Thoracic aorta (tissue), 2 donors: ENCODE measurements at regions not wholly inside any gene's neighbourhood (a gene's known extent, or its start where the extent isn't known, plus 50 kb on each side); places are given as distances from the start of the nearest gene placed in this dataset.

Experiments
- ATAC-seq: fragments of 150-250 bp; one replicate; pipeline ENCODE4 v1.8.0; 2017; ENCODE audit warnings: low read depth; ENCODE audit not compliant: insufficient number of reproducible peaks, low FRiP score
- DNase-seq: peaks from one replicate; pipeline ENCODE4 v3.0.0-alpha.2; 2020; ENCODE audit warnings: low spot score
- H3K27ac ChIP-seq, 2 donors: fragments of 200-600 bp; sonication (generic); 1 replicate in 1 of 2; 2 replicates in 1 of 2; pipeline ENCODE4 v1.5.1; 2016; ENCODE audit warnings: mild to moderate bottlenecking in 2 of 2, moderate library complexity in 2 of 2
- H3K27me3 ChIP-seq: fragments of 200-600 bp; sonication (generic); replicated peaks from 2 replicates; pipeline ENCODE4 v1.6.0; 2016; ENCODE audit warnings: mild to moderate bottlenecking; ENCODE audit not compliant: insufficient read depth
- H3K36me3 ChIP-seq: fragments of 200-600 bp; sonication (generic); one replicate; pipeline ENCODE4 v1.5.1; 2016
- H3K4me1 ChIP-seq, 2 donors: fragments of 200-600 bp; sonication (generic); 1 replicate in 1 of 2; 2 replicates in 1 of 2; pipeline versions ENCODE4 v1.5.1 to v1.6.0; 2016; ENCODE audit warnings: low read depth in 2 of 2, mild to moderate bottlenecking in 1 of 2; ENCODE audit not compliant: control insufficient read depth in 1 of 2
- H3K4me3 ChIP-seq: fragments of 200-600 bp; sonication (generic); 2 replicates; pipeline ENCODE4 v1.5.1; 2016; ENCODE audit warnings: mild to moderate bottlenecking
- H3K9me3 ChIP-seq: fragments of 200-600 bp; sonication (generic); 2 replicates; pipeline ENCODE4 v1.5.1; 2016
- TF ChIP-seq, protein P1 (sequence below): fragments of 200-600 bp; sonication (generic); IDR thresholded peaks from one replicate; pipeline ENCODE4 v1.5.1; 2019; ENCODE audit warnings: antibody characterized with exemption

DNA sequence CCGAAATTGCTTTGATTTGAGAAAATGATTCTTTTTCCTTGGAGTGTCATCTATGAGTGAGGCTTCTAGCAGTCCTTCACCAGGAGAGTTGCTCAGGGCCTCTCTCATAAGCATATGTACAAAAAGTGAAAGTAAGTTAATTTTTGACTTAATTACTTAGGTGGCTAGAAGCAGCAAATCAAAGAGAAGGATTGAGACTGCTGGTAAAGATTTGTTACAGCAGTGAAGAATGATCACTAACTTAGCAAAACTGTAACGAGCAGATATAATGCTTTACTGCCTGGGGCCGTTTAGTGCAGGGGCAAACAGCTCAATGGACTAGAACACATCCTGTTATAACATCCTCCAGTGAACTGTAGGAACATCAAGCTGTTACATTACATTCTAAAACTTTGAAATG is 167.8 kb upstream of the RIPOR2 start:
- TF ChIP-seq, protein P1, sequence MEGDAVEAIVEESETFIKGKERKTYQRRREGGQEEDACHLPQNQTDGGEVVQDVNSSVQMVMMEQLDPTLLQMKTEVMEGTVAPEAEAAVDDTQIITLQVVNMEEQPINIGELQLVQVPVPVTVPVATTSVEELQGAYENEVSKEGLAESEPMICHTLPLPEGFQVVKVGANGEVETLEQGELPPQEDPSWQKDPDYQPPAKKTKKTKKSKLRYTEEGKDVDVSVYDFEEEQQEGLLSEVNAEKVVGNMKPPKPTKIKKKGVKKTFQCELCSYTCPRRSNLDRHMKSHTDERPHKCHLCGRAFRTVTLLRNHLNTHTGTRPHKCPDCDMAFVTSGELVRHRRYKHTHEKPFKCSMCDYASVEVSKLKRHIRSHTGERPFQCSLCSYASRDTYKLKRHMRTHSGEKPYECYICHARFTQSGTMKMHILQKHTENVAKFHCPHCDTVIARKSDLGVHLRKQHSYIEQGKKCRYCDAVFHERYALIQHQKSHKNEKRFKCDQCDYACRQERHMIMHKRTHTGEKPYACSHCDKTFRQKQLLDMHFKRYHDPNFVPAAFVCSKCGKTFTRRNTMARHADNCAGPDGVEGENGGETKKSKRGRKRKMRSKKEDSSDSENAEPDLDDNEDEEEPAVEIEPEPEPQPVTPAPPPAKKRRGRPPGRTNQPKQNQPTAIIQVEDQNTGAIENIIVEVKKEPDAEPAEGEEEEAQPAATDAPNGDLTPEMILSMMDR = no peak
- H3K9me3 ChIP-seq = no peaks in the 10 kb centered on the region
- no peak for DNase-seq
- H3K4me1 ChIP-seq = no peaks in the 10 kb centered on the region
- H3K27ac ChIP-seq = no peak overlapping the region
- ATAC-seq = no peak
- H3K36me3 ChIP-seq = peaks cover 33% of the 10 kb centered on the region
- H3K27me3 ChIP-seq = no peaks in the 10 kb centered on the region
- no peak overlapping the region for H3K4me3 ChIP-seq

DNA sequence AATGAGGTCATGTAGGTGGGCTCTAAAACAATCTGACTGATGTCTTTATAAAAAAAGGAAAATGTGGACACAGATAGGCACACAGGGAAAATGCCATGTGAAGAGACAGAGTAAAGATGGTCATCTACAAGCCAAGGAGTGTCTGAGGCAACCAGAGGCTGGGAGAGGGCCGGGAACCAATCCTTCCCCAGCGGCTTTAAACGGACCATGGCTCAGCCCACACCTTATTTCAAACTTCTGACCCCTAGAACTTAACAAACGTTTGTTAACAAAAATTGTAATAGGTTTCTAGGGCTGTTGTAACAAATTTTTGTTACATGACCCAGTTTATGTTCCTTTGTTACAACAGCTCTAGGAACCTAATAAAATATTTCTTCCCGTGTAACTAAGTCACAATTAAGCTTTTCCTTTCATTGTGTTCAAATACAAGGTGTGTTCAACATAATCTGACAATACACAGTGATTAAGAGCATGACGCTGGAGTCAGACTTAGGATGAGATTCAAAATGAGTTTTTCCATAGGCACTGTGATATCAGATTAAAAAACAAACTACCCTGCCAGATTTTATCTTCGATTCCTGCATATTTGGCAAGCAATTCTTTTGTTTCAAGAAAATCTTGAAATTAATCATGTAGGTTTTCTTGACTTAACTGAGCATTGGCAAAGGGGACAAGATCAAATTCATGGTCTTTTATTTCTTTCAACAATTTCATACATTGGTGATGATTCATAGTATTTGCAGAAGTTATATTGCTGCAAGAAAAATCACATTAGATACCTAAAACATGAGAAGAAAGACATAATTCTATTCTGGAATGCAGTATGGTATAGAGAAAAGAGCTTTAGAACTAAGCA is 169.5 kb upstream of the RIPOR2 start:
- no peak for ATAC-seq
- peaks cover 33% of the 10 kb centered on the region for H3K36me3 ChIP-seq
- H3K9me3 ChIP-seq = no peaks in the 10 kb centered on the region
- TF ChIP-seq, protein P1 = no peak
- no peaks in the 10 kb centered on the region for H3K4me1 ChIP-seq
- no peak for DNase-seq
- no peaks in the 10 kb centered on the region for H3K27me3 ChIP-seq
- no peak overlapping the region for H3K4me3 ChIP-seq
- no peak overlapping the region for H3K27ac ChIP-seq

DNA sequence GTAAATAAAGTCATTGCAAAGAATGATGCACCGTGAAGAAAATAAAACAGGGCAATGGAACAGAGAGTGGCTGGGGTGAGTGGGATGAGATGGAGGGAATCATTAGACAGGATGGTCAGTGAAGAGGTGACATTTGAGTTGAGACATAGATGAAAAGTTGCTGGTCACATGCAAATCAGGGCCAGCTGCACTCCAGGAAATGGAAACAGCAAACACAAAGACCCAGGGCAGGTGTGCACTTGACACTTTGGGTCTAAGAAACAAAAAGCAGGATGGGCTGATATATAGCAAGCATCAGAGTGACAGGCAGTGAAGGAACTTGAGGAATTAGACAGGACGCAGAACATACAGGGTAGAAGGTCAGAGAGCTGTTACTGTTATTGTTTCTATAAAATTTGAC is 171.5 kb upstream of the RIPOR2 start:
- Histone ChIP-seq H3K36me3 (peaks cover 37% of the 10 kb centered on the region), H3K4me3 (no peak overlapping the region), H3K27ac (no peak overlapping the region), H3K9me3 (no peaks in the 10 kb centered on the region), H3K4me1 (peaks cover 2 to 12% of the 10 kb centered on the region in 2 donors), H3K27me3 (no peaks in the 10 kb centered on the region)
- DNase-seq (no peak), ATAC-seq (no peak)
- TF ChIP-seq, protein P1 = no peak

DNA sequence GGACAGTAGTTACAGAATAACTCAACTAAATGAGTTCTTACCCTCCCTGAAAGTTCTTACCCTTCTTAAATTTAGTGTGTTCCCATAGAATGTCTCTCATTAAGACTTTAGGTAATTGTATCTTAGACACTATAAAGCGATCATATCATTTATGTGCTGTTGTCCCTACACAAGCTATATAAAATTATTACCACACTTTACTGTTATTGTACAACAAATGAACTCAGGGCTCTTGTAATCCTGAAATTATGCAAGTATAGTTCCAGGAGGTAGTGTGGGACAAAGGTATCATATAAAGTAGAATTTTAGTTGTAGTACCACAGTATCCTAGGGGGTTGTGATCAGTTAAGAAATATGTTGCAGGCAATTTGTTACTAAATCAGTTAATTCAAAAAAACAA is 167.4 kb upstream of the CARMIL1 start:
- TF ChIP-seq, protein P1 = no peak
- no peaks in the 10 kb centered on the region for H3K27me3 ChIP-seq
- peaks cover 17% of the 10 kb centered on the region for H3K36me3 ChIP-seq
- H3K4me3 ChIP-seq = no peak overlapping the region
- peak overlapping the region in 1 of 2 donors; percentile 32 for H3K27ac ChIP-seq
- H3K9me3 ChIP-seq = no peaks in the 10 kb centered on the region
- DNase-seq = no peak
- ATAC-seq = no peak
- H3K4me1 ChIP-seq = peaks cover 20 to 52% of the 10 kb centered on the region in 2 donors

DNA sequence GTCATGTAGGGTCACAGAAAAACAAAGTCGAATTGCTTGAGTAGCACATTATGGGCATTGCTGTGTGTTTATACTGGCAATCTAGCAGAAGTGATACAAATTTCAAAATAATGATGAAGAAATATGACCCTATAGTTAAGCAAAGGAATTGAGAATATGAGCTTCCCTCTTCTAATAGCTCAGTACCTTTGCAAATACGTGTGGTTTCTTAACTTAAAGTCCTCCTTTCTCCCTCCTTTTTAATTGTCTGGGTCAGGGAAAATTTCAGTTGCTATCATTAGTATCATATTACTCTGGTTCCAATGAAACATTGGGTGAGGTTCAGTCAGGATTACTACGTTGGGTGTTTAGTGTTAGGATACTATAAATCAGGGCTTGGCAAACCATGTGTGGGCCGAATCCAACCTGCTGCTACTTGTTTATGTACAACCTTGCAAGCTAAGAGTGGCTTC is 166.8 kb upstream of the CARMIL1 start:
- Histone ChIP-seq H3K36me3 (peaks cover 12% of the 10 kb centered on the region), H3K4me3 (no peak overlapping the region), H3K9me3 (no peaks in the 10 kb centered on the region), H3K4me1 (peaks cover 24 to 58% of the 10 kb centered on the region in 2 donors), H3K27me3 (no peaks in the 10 kb centered on the region), H3K27ac (peak overlapping the region in 1 of 2 donors; percentile 32)
- no peak for ATAC-seq
- TF ChIP-seq, protein P1 = no peak
- no peak for DNase-seq
